Endothelial cell (in vitro differentiated cells): ENCODE measurements at regions not wholly inside any gene's neighbourhood (a gene's known extent, or its start where the extent isn't known, plus 50 kb on each side); places are given as distances from the start of the nearest gene placed in this dataset.
"Not testable (repeated sequence)": the region's sequence is repeated elsewhere in the genome, so short reads cannot be mapped to it uniquely, and the experiment has no call there.

Source experiments
- DNase-seq: peaks from one replicate; pipeline ENCODE4 v3.0.0; 2021; ENCODE audit warnings: low spot score
- H3K27ac Mint-ChIP-seq: one replicate; pipeline ENCODE4 v1.8.0; 2021; ENCODE audit warnings: mixed read lengths, inconsistent platforms; ENCODE audit not compliant: unreplicated experiment
- H3K27me3 Mint-ChIP-seq: one replicate; pipeline ENCODE4 v1.8.0; 2021; ENCODE audit warnings: mild to moderate bottlenecking, moderate library complexity, mixed read lengths, inconsistent platforms; ENCODE audit not compliant: unreplicated experiment
- H3K36me3 Mint-ChIP-seq: one replicate; pipeline ENCODE4 v1.8.0; 2021; ENCODE audit warnings: mild to moderate bottlenecking, low read depth, mixed read lengths, inconsistent platforms; ENCODE audit not compliant: unreplicated experiment
- H3K4me1 Mint-ChIP-seq: one replicate; pipeline ENCODE4 v1.8.0; 2021; ENCODE audit warnings: mild to moderate bottlenecking, mixed read lengths, inconsistent platforms; ENCODE audit not compliant: unreplicated experiment
- H3K4me3 Mint-ChIP-seq: one replicate; pipeline ENCODE4 v1.8.0; 2021; ENCODE audit warnings: mild to moderate bottlenecking, mixed read lengths, inconsistent platforms; ENCODE audit not compliant: unreplicated experiment
- H3K9me3 Mint-ChIP-seq: one replicate; pipeline ENCODE4 v1.8.0; 2021; ENCODE audit warnings: mixed read lengths, inconsistent platforms; ENCODE audit not compliant: unreplicated experiment
- TF ChIP-seq, protein P1 (sequence below): fragments of 200-600 bp; sonication (generic); IDR thresholded peaks from one replicate; pipeline ENCODE4 v1.5.0; 2021; ENCODE audit warnings: antibody characterized with exemption; ENCODE audit not compliant: unreplicated experiment

GRCh38 chr7:54439391-54439790 lies 102.8 kb upstream of the VSTM2A start:
- TF ChIP-seq, protein P1, sequence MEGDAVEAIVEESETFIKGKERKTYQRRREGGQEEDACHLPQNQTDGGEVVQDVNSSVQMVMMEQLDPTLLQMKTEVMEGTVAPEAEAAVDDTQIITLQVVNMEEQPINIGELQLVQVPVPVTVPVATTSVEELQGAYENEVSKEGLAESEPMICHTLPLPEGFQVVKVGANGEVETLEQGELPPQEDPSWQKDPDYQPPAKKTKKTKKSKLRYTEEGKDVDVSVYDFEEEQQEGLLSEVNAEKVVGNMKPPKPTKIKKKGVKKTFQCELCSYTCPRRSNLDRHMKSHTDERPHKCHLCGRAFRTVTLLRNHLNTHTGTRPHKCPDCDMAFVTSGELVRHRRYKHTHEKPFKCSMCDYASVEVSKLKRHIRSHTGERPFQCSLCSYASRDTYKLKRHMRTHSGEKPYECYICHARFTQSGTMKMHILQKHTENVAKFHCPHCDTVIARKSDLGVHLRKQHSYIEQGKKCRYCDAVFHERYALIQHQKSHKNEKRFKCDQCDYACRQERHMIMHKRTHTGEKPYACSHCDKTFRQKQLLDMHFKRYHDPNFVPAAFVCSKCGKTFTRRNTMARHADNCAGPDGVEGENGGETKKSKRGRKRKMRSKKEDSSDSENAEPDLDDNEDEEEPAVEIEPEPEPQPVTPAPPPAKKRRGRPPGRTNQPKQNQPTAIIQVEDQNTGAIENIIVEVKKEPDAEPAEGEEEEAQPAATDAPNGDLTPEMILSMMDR = no peak
- H3K4me1 Mint-ChIP-seq = no peaks in the 10 kb centered on the region
- no peak for DNase-seq
- no peak overlapping the region for H3K27ac Mint-ChIP-seq
- H3K4me3 Mint-ChIP-seq = no peak overlapping the region
- H3K36me3 Mint-ChIP-seq = no peaks in the 10 kb centered on the region
- no peaks in the 10 kb centered on the region for H3K9me3 Mint-ChIP-seq
- no peaks in the 10 kb centered on the region for H3K27me3 Mint-ChIP-seq

DNA sequence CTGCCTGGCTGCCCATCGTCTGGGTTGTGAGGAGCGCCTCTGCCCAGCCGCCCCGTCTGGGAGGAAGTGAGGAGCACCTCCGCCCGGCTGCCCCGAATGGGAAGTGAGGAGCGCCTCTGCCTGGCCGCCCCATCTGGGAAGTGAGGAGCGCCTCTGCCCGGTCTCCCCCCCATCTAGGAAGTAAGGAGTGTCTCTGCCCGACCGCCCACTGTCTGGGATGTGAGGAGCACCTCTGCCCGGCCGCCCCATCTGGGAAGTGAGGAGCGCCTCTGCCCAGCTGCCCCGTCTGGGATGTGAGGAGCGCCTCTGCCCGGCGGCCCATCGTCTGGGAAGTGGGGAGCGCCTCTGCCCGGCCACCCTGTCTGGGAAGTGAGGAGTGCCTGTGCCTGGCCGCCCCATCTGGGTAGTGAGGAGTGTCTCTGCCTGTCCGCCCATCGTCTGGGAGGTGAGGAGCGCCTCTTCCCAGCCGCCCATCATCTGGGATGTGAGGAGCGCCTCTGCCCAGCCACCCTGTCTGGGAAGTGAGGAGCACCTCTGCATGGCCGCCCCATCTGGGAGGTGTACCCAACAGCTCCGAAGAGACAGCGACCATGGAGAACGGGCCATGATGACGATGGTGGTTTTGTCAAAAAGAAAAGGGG lies 98.0 kb upstream of the VSTM2A start:
- not testable (repeated sequence) for H3K36me3 Mint-ChIP-seq, H3K4me1 Mint-ChIP-seq, DNase-seq, H3K27ac Mint-ChIP-seq, H3K4me3 Mint-ChIP-seq, H3K9me3 Mint-ChIP-seq, H3K27me3 Mint-ChIP-seq

GRCh38 chr7:54453168-54453567 lies 89.0 kb upstream of the VSTM2A start:
- H3K27me3 Mint-ChIP-seq, H3K4me1 Mint-ChIP-seq, H3K4me3 Mint-ChIP-seq, H3K27ac Mint-ChIP-seq, DNase-seq, H3K9me3 Mint-ChIP-seq, H3K36me3 Mint-ChIP-seq: not testable (repeated sequence)

- not testable (repeated sequence) for H3K4me1 Mint-ChIP-seq, H3K27me3 Mint-ChIP-seq, H3K36me3 Mint-ChIP-seq, DNase-seq, H3K27ac Mint-ChIP-seq, H3K4me3 Mint-ChIP-seq, H3K9me3 Mint-ChIP-seq
Observed at GRCh38 chr7:54454700-54455099, 87.5 kb upstream of the VSTM2A start.

DNA sequence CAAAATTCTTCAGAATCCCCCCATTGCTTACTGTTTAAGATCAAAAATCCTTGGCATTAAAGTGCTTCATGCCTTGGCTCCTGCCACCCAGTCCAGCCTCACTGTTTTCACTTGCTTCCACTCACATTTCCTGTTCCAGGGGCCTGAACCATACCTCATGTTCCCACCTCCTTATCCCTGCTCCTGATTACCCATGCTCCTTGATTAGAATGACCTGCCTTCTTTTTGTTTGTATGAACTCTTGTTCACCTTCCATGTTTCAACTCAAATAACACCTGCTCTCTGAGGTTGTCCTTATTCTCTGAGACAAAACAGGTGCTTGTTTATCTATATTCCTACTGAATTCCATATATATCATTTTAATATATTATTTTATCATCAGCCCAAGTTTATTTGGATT lies 77.1 kb upstream of the VSTM2A start:
- H3K27ac Mint-ChIP-seq = no peak overlapping the region
- no peak overlapping the region for H3K4me3 Mint-ChIP-seq
- H3K27me3 Mint-ChIP-seq = no peaks in the 10 kb centered on the region

DNA sequence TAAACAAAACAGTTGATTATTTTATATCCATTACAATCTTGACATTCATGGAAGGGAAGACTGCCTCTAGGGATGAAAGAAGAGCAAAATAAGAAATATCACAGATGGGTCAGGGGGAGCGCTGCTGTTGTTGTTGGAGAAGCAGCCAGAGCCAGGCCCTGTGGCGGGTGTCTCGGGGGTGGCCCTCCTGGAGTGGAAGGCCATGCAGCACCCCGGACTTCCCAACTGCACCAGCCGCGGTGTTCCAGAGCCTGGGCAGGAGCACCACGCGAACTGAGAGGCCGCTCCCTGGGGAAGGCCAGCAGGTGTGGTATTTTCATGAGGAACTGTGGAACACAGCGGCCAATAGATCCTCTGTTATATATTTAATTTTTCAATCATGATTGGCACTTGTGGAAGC lies 72.4 kb upstream of the VSTM2A start:
- no peaks in the 10 kb centered on the region for H3K36me3 Mint-ChIP-seq
- no peak overlapping the region for H3K27ac Mint-ChIP-seq
- TF ChIP-seq, protein P1 = no peak
- no peak overlapping the region for H3K4me3 Mint-ChIP-seq
- DNase-seq = no peak
- H3K4me1 Mint-ChIP-seq = peaks cover 4% of the 10 kb centered on the region
- no peaks in the 10 kb centered on the region for H3K9me3 Mint-ChIP-seq
- no peaks in the 10 kb centered on the region for H3K27me3 Mint-ChIP-seq

More for the DNA sequence above, 77.1 kb upstream of the VSTM2A start:
- Mint-ChIP-seq H3K36me3 (no peaks in the 10 kb centered on the region), H3K9me3 (no peaks in the 10 kb centered on the region), H3K4me1 (peaks cover 4% of the 10 kb centered on the region)
- no peak for DNase-seq
- TF ChIP-seq, protein P1 = no peak
